H9 (cell line): ENCODE measurements at regions not wholly inside any gene's neighbourhood (a gene's known extent, or its start where the extent isn't known, plus 50 kb on each side); places are given as distances from the start of the nearest gene placed in this dataset.

ENCODE experiments used
- DNase-seq: peaks from one replicate; pipeline ENCODE4 v3.0.0-alpha.2; 2017
- H2AFZ ChIP-seq: one replicate; pipeline ENCODE4 v1.6.1; 2013; ENCODE audit warnings: mild to moderate bottlenecking, low read length, control low read depth, moderate library complexity
- H2AK5ac ChIP-seq: 2 replicates; pipeline ENCODE4 v1.6.1; 2013; ENCODE audit warnings: low read length, control low read depth, mixed read lengths; ENCODE audit not compliant: insufficient read length
- H2BK120ac ChIP-seq: one replicate; pipeline ENCODE4 v1.6.1; 2013; ENCODE audit warnings: low read depth, mild to moderate bottlenecking, low read length, control low read depth, inconsistent platforms; ENCODE audit not compliant: poor library complexity, severe bottlenecking
- H2BK12ac ChIP-seq: 2 replicates; pipeline ENCODE4 v1.6.1; 2013; ENCODE audit warnings: low read length, control low read depth, mixed read lengths, low read depth; ENCODE audit not compliant: insufficient read length
- H2BK15ac ChIP-seq: 2 replicates; pipeline ENCODE4 v1.6.1; 2013; ENCODE audit warnings: low read depth, low read length, control low read depth
- H2BK20ac ChIP-seq: one replicate; pipeline ENCODE4 v1.6.1; 2013; ENCODE audit warnings: low read depth, mild to moderate bottlenecking, low read length, control low read depth, inconsistent platforms; ENCODE audit not compliant: poor library complexity, severe bottlenecking
- H2BK5ac ChIP-seq: 2 replicates; pipeline ENCODE4 v1.6.1; 2013; ENCODE audit warnings: low read length, control low read depth, mixed read lengths; ENCODE audit not compliant: insufficient read length
- H3K14ac ChIP-seq: 2 replicates; pipeline ENCODE4 v1.6.1; 2013; ENCODE audit warnings: low read length, control low read depth; ENCODE audit not compliant: insufficient read depth
- H3K18ac ChIP-seq: 2 replicates; pipeline ENCODE4 v1.6.1; 2013; ENCODE audit warnings: low read depth, mild to moderate bottlenecking, mixed read lengths, low read length, control low read depth; ENCODE audit not compliant: insufficient read length
- H3K23ac ChIP-seq: 2 replicates; pipeline ENCODE4 v1.6.1; 2013; ENCODE audit warnings: low read length, control low read depth, mixed read lengths, low read depth; ENCODE audit not compliant: insufficient read length
- H3K23me2 ChIP-seq: 2 replicates; pipeline ENCODE4 v1.6.1; 2013; ENCODE audit warnings: low read depth, mild to moderate bottlenecking, mixed read lengths, low read length, control low read depth; ENCODE audit not compliant: insufficient read length, poor library complexity, severe bottlenecking
- H3K27ac ChIP-seq: 2 replicates; pipeline ENCODE4 v1.5.1; 2013; ENCODE audit warnings: low read length, control low read depth, mixed read lengths, low read depth; ENCODE audit not compliant: insufficient read length
- H3K27me3 ChIP-seq: 2 replicates; pipeline ENCODE4 v1.6.1; 2013; ENCODE audit warnings: low read length, control low read depth, inconsistent platforms; ENCODE audit not compliant: insufficient read depth
- H3K4ac ChIP-seq: 2 replicates; pipeline ENCODE4 v1.6.1; 2013; ENCODE audit warnings: low read depth, mild to moderate bottlenecking, control low read depth, inconsistent platforms, low read length, moderate library complexity
- H3K4me1 ChIP-seq: 2 replicates; pipeline ENCODE4 v1.6.1; 2013; ENCODE audit warnings: low read length, control low read depth, inconsistent platforms; ENCODE audit not compliant: insufficient read depth
- H3K4me2 ChIP-seq: 2 replicates; pipeline ENCODE4 v1.6.1; 2013; ENCODE audit warnings: low read length, control low read depth, mixed read lengths; ENCODE audit not compliant: insufficient read length, insufficient read depth
- H3K56ac ChIP-seq: 2 replicates; pipeline ENCODE4 v1.6.1; 2013; ENCODE audit warnings: low read depth, mild to moderate bottlenecking, mixed read lengths, low read length, control low read depth; ENCODE audit not compliant: insufficient read length
- H3K79me1 ChIP-seq: 2 replicates; pipeline ENCODE4 v1.6.1; 2013; ENCODE audit warnings: low read depth, mild to moderate bottlenecking, moderate library complexity, low read length, control low read depth, inconsistent platforms; ENCODE audit not compliant: insufficient read depth, poor library complexity, severe bottlenecking
- H3K79me2 ChIP-seq: 2 replicates; pipeline ENCODE4 v1.6.1; 2013; ENCODE audit warnings: low read length, control low read depth, inconsistent platforms; ENCODE audit not compliant: insufficient read depth
- H3K9ac ChIP-seq: 2 replicates; pipeline ENCODE4 v1.6.1; 2013; ENCODE audit warnings: low read length, control low read depth, mixed read lengths; ENCODE audit not compliant: insufficient read length; ENCODE audit errors: extremely low read depth
- H3K9me3 ChIP-seq: one replicate; pipeline ENCODE4 v1.6.1; 2013; ENCODE audit warnings: low read depth, low read length, inconsistent platforms; ENCODE audit not compliant: control insufficient read depth
- H3T11ph ChIP-seq: one replicate; pipeline ENCODE4 v1.6.1; 2013; ENCODE audit warnings: mild to moderate bottlenecking, low read length, control low read depth, inconsistent platforms
- H4K20me1 ChIP-seq: one replicate; pipeline ENCODE4 v1.6.1; 2013; ENCODE audit not compliant: control insufficient read depth, insufficient read length, insufficient read depth
- H4K5ac ChIP-seq: 2 replicates; pipeline ENCODE4 v1.6.1; 2013; ENCODE audit warnings: low read depth, mild to moderate bottlenecking, mixed read lengths, low read length, control low read depth; ENCODE audit not compliant: insufficient read length
- H4K8ac ChIP-seq: replicated peaks from 2 replicates; pipeline ENCODE4 v1.6.1; 2013; ENCODE audit warnings: low read length, control low read depth, mixed read lengths, low read depth; ENCODE audit not compliant: insufficient read length
- H4K91ac ChIP-seq: 2 replicates; pipeline ENCODE4 v1.6.1; 2013; ENCODE audit warnings: low read depth, mild to moderate bottlenecking, moderate library complexity, mixed read lengths, low read length, control low read depth; ENCODE audit not compliant: insufficient read length
- H3K27ac Mint-ChIP-seq, 3 experiments: 2 replicates in 2 of 3; 3 replicates in 1 of 3; pipeline ENCODE4 v1.8.0; 2020 to 2021; ENCODE audit warnings: mixed read lengths in 3 of 3, mild to moderate bottlenecking in 1 of 3, moderate library complexity in 1 of 3
- H3K27me3 Mint-ChIP-seq: 2 replicates; pipeline ENCODE4 v1.8.0; 2021; ENCODE audit warnings: low read depth, mild to moderate bottlenecking, moderate library complexity, mixed read lengths
- H3K36me3 Mint-ChIP-seq, 3 experiments: 2 replicates in 2 of 3; 3 replicates in 1 of 3; pipeline ENCODE4 v1.8.0; 2020 to 2021; ENCODE audit warnings: low read depth in 3 of 3, mixed read lengths in 3 of 3; ENCODE audit not compliant: insufficient read depth in 1 of 3
- H3K4me1 Mint-ChIP-seq, 2 experiments: 2 replicates each; pipeline ENCODE4 v1.8.0; 2020; ENCODE audit warnings: mixed read lengths in 2 of 2
- H3K4me3 Mint-ChIP-seq, 2 experiments: 2 replicates in 1 of 2; 3 replicates in 1 of 2; pipeline ENCODE4 v1.8.0; 2020 to 2021; ENCODE audit warnings: mild to moderate bottlenecking in 2 of 2, mixed read lengths in 2 of 2, moderate library complexity in 1 of 2
- H3K9me3 Mint-ChIP-seq, 2 experiments: 2 replicates in 1 of 2; 3 replicates in 1 of 2; pipeline ENCODE4 v1.8.0; 2020; ENCODE audit warnings: mild to moderate bottlenecking in 2 of 2, mixed read lengths in 2 of 2, moderate library complexity in 1 of 2
- CTCF ChIP-seq: fragments of 200-600 bp; sonication (generic); conservative IDR thresholded peaks from 3 replicates; pipeline ENCODE4 v1.8.0; 2021; ENCODE audit warnings: antibody characterized with exemption, mild to moderate bottlenecking
- WGBS: extraction: QIAGEN DNeasy Blood & Tissue Kit; methylation state at CpG from one replicate; pipeline ENCODE4 v1.1.7; 2013; ENCODE audit warnings: missing lambda C conversion rate, low lambda C conversion rate, mixed read lengths; ENCODE audit not compliant: insufficient read length; ENCODE audit errors: extremely low coverage; 5-methylcytosine and 5-hydroxymethylcytosine counted together

- Mint-ChIP-seq H3K9me3 (peaks cover 6 to 11% of the 10 kb centered on the region in 2 experiments; a peak in 3 of 5 replicates), H3K4me3 (no peak overlapping the region), H3K4me1 (no peaks in the 10 kb centered on the region), H3K27me3 (peaks cover 26% of the 10 kb centered on the region), H3K27ac (no peak overlapping the region), H3K36me3 (no peaks in the 10 kb centered on the region)
- no peak overlapping the region for H3K14ac ChIP-seq
- H3K79me2 ChIP-seq, result no peaks in the 10 kb centered on the region
- H3K9ac ChIP-seq, result no peak overlapping the region
- no CpG with 5 or more reads among the region's 6 CpGs for WGBS
- H2BK15ac ChIP-seq, result no peak overlapping the region
- H3K4me1 ChIP-seq, result no peaks in the 10 kb centered on the region
- no peak overlapping the region for H2BK20ac ChIP-seq
- H2AK5ac ChIP-seq, result no peak overlapping the region
- no peak overlapping the region for H3T11ph ChIP-seq
- H2BK12ac ChIP-seq, result no peak overlapping the region
- DNase-seq, result no peak
- H3K56ac ChIP-seq, result no peak overlapping the region
- H3K79me1 ChIP-seq, result no peaks in the 10 kb centered on the region
- no peaks in the 10 kb centered on the region for H3K9me3 ChIP-seq
- H3K23ac ChIP-seq, result no peak overlapping the region
- H4K91ac ChIP-seq, result no peak overlapping the region
- no peak overlapping the region for H4K5ac ChIP-seq
- no peak overlapping the region for H2BK120ac ChIP-seq
- H2BK5ac ChIP-seq, result no peak overlapping the region
- no peak for TF ChIP-seq CTCF
- no peak overlapping the region for H4K8ac ChIP-seq
- no peaks in the 10 kb centered on the region for H4K20me1 ChIP-seq
- no peak overlapping the region for H2AFZ ChIP-seq
- H3K27ac ChIP-seq, result no peak overlapping the region
- H3K27me3 ChIP-seq, result no peaks in the 10 kb centered on the region
- H3K4ac ChIP-seq, result no peak overlapping the region
- no peak overlapping the region for H3K18ac ChIP-seq
- H3K4me2 ChIP-seq, result no peak overlapping the region
- no peaks in the 10 kb centered on the region for H3K23me2 ChIP-seq
Observed at GRCh38 chr7:98509836-98510235, 107.2 kb upstream of the NPTX2 start.
